Ecto neural progenitor cell (in vitro differentiated cells): ENCODE measurements at regions not wholly inside any gene's neighbourhood (a gene's known extent, or its start where the extent isn't known, plus 50 kb on each side); places are given as distances from the start of the nearest gene placed in this dataset.

Source experiments
- DNase-seq: peaks from one replicate; pipeline ENCODE4 v3.0.0-alpha.2; 2018; ENCODE audit warnings: low spot score

GRCh38 chr2:175560521-175561169 is 379.1 kb upstream of the ATP5MC3 start:
- DNase-seq: no peak

GRCh38 chr2:175559613-175560012 is 378.1 kb upstream of the ATP5MC3 start:
- no peak for DNase-seq

GRCh38 chr2:175557810-175558377 is 376.4 kb upstream of the ATP5MC3 start:
- no peak for DNase-seq

- DNase-seq: no peak
Measured at GRCh38 chr2:175553910-175554309, 372.4 kb upstream of the ATP5MC3 start.

GRCh38 chr2:175552902-175553301 is 371.4 kb upstream of the ATP5MC3 start:
- DNase-seq: no peak

- no peak for DNase-seq
Measured at GRCh38 chr2:175540421-175540820, 358.9 kb upstream of the ATP5MC3 start.

- DNase-seq: no peak
Measured at GRCh38 chr2:175539122-175539521, 357.6 kb upstream of the ATP5MC3 start.

GRCh38 chr2:175536059-175536458 is 354.5 kb upstream of the ATP5MC3 start:
- no peak for DNase-seq

GRCh38 chr2:175535631-175536030 is 354.1 kb upstream of the ATP5MC3 start:
- no peak for DNase-seq

- DNase-seq: no peak
Measured at GRCh38 chr2:175525975-175526374, 344.5 kb upstream of the ATP5MC3 start.

- DNase-seq: no peak
Measured at GRCh38 chr2:175523001-175523400, 341.5 kb upstream of the ATP5MC3 start.

GRCh38 chr2:175518206-175518605 is 336.7 kb upstream of the ATP5MC3 start:
- DNase-seq: no peak

- DNase-seq: no peak
Measured at GRCh38 chr2:175516555-175516954, 335.0 kb upstream of the ATP5MC3 start.

GRCh38 chr2:175500255-175500654 is 318.7 kb upstream of the ATP5MC3 start:
- DNase-seq: no peak

GRCh38 chr2:175490360-175490791 is 308.9 kb upstream of the ATP5MC3 start:
- DNase-seq: no peak

- DNase-seq: no peak
Measured at GRCh38 chr2:175478096-175478768, 296.7 kb upstream of the ATP5MC3 start.

- no peak for DNase-seq
Measured at GRCh38 chr2:175476948-175477347, 295.4 kb upstream of the ATP5MC3 start.

GRCh38 chr2:175476374-175476773 is 294.9 kb upstream of the ATP5MC3 start:
- no peak for DNase-seq

- DNase-seq: no peak
Measured at GRCh38 chr2:175475130-175475529, 293.6 kb upstream of the ATP5MC3 start.

GRCh38 chr2:175468431-175469098 is 287.1 kb upstream of the ATP5MC3 start:
- no peak for DNase-seq

- no peak for DNase-seq
Measured at GRCh38 chr2:175465101-175465500, 283.6 kb upstream of the ATP5MC3 start.

GRCh38 chr2:175464311-175464670 is 282.8 kb upstream of the ATP5MC3 start:
- DNase-seq: no peak
